ENCODE measurements at regions not wholly inside any gene's neighbourhood (a gene's known extent, or its start where the extent isn't known, plus 50 kb on each side); places are given as distances from the start of the nearest gene placed in this dataset.

DNA sequence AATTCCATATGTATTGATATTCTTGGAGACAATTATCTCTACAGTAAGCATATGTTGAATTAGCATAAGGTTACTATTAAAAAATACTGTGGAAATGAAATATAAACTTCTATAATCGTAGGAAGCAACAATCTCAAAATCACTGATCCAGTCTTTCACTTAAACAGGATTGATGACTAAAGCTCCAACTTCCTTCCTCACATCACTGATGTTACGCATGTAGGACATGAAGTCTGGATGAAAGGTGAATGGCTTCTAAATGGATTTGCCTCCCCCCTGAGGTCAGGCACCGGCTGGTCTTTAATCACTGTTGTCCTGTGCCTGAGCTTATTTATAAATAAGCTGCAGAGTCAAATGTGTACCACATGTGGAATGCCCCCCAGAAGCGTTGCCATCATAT, 157.1 kb upstream of the NFIB start:
- ATAC-seq (no peak), DNase-seq (no peak)
- intact Hi-C loops (cut with micrococcal nuclease), result no loop called here
- ChIA-PET CTCF (no interaction called here), POLR2A (no interaction called here)
- Histone ChIP-seq H3K4me3 (ENCODE audit: low read length) (no peak overlapping the region), H3K4me1 (ENCODE audit: control insufficient read depth in 2 of 2, insufficient read depth in 2 of 2, low read length in 2 of 2) (no peaks in the 10 kb centered on the region), H3K9me3 (ENCODE audit: control insufficient read depth in 2 of 3, low read length in 3 of 3) (no peaks in the 10 kb centered on the region), H3K36me3 (ENCODE audit: control insufficient read depth in 2 of 3, insufficient read depth in 3 of 3, low read length in 3 of 3) (no peaks in the 10 kb centered on the region), H3K27me3 (ENCODE audit: control insufficient read depth in 2 of 2, insufficient read depth in 2 of 2, low read length in 2 of 2) (no peaks in the 10 kb centered on the region), H3K27ac (ENCODE audit: low read depth, low read length) (no peak overlapping the region)
- Mint-ChIP-seq H3K4me1 (no peaks in the 10 kb centered on the region), H3K27me3 (peaks cover 0 to 13% (median 0%) of the 10 kb centered on the region in 5 donors), H3K27ac (no peak overlapping the region), H3K4me3 (no peak overlapping the region), H3K9me3 (peaks cover 0 to 4% (median 0%) of the 10 kb centered on the region in 11 donors), H3K36me3 (no peaks in the 10 kb centered on the region)

DNA sequence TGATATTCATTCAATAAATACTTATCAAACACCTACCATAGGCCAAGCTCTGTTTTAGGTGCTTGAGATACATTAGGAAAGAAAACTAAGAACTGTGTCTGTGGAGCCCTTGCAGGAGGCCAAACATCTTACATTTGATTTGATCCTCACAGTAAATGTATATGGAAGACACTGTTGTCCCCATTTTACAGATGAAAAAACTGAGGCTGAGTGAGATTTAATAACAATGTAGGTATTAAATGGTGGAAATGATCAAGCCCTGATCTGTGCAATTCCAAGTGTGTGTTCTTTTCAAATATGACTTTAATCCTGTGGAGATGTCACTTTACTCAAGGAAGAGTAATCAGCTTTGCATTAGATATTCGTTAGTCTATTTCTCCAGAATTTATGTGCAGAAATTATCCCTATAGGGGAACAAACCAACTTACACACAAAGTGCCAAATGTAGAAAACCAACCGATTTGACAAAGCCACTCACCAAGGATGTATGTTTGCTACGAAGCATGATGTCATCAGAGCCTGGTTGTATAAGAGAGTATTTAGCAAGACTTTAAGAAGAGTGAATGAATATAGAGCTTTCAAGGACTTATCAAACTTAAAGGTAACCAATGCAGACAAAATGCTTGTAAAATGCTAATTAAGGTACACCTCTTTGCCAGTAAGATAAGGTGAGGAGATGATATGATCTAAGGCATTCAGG, 153.9 kb upstream of the NFIB start:
- Histone ChIP-seq H3K27ac (ENCODE audit: low read depth, low read length) (no peak overlapping the region), H3K9me3 (ENCODE audit: control insufficient read depth in 2 of 3, low read length in 3 of 3) (no peaks in the 10 kb centered on the region), H3K4me1 (ENCODE audit: control insufficient read depth in 2 of 2, insufficient read depth in 2 of 2, low read length in 2 of 2) (no peaks in the 10 kb centered on the region), H3K36me3 (ENCODE audit: control insufficient read depth in 2 of 3, insufficient read depth in 3 of 3, low read length in 3 of 3) (no peaks in the 10 kb centered on the region), H3K4me3 (ENCODE audit: low read length) (no peak overlapping the region), H3K27me3 (ENCODE audit: control insufficient read depth in 2 of 2, insufficient read depth in 2 of 2, low read length in 2 of 2) (no peaks in the 10 kb centered on the region)
- H3K27ac Mint-ChIP-seq, result no peak overlapping the region
- no peak for DNase-seq
- no peaks in the 10 kb centered on the region for H3K4me1 Mint-ChIP-seq
- ATAC-seq, result no peak
- H3K4me3 Mint-ChIP-seq, result no peak overlapping the region
- peaks cover 0 to 4% (median 0%) of the 10 kb centered on the region in 11 donors for H3K9me3 Mint-ChIP-seq
- ChIA-PET CTCF (no interaction called here), POLR2A (no interaction called here)
- peaks cover 0 to 16% (median 8%) of the 10 kb centered on the region in 5 donors for H3K27me3 Mint-ChIP-seq
- intact Hi-C loops (cut with micrococcal nuclease), result loop anchor here in 1 of 2 donors (10.0 kb wide), 1 partner anchor 177 kb away; no protein-coding TSS in a partner anchor
- no peaks in the 10 kb centered on the region for H3K36me3 Mint-ChIP-seq

DNA sequence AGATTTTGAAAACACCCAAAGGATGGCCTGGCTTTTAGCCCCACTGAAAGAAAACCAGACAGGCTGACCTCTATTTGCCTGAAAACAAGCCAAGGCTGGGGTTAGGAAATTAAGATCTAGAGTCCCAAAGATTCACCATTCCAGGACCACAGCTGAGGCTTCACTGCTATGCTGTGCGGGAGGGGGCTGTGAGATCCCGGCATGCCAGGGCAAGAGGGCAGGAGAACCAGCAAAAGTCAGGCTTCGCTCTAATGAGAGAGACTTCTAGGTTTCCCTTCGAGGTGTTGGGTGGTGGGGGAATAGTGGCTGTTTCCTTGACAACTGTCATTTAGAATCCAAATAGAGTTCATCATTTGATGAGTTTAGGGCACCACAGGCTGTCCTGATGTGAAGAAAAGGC, 152.9 kb upstream of the NFIB start:
- intact Hi-C loops (cut with micrococcal nuclease), result loop anchor here in 1 of 2 donors (10.0 kb wide), 1 partner anchor 178 kb away; no protein-coding TSS in a partner anchor
- DNase-seq (no peak), ATAC-seq (no peak)

DNA sequence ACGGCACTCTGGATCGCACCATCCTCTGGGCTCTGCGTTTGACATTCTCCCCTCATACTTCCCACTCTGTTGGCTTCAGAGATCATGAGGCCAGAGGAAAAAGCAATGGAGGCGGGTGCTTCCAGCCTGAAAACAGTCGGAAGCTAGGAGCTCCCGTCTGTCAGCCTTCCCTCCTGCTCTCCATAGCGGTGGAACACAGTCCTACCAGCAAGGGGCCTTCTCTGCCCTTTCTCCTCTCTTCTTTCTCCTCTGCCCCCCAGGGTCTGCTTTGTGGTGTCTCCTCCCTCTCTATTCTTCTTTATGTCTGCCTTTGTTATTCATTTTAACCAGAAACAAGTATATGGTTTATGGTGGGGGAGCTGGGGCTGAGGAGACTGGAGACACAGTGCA, 152.5 kb upstream of the NFIB start:
- no peaks in the 10 kb centered on the region for H3K4me1 Mint-ChIP-seq

More for the DNA sequence above, 152.9 kb upstream of the NFIB start:
- H3K9me3 ChIP-seq (ENCODE audit: control insufficient read depth in 2 of 3, low read length in 3 of 3), result no peaks in the 10 kb centered on the region
- Mint-ChIP-seq H3K27me3 (peaks cover 0 to 12% (median 8%) of the 10 kb centered on the region in 5 donors), H3K36me3 (no peaks in the 10 kb centered on the region), H3K27ac (no peak overlapping the region), H3K9me3 (peaks cover 0 to 4% (median 0%) of the 10 kb centered on the region in 11 donors), H3K4me1 (no peaks in the 10 kb centered on the region), H3K4me3 (no peak overlapping the region)
- no peaks in the 10 kb centered on the region for H3K36me3 ChIP-seq (ENCODE audit: control insufficient read depth in 2 of 3, insufficient read depth in 3 of 3, low read length in 3 of 3)
- no peaks in the 10 kb centered on the region for H3K4me1 ChIP-seq (ENCODE audit: control insufficient read depth in 2 of 2, insufficient read depth in 2 of 2, low read length in 2 of 2)
- no peak overlapping the region for H3K27ac ChIP-seq (ENCODE audit: low read depth, low read length)
- H3K27me3 ChIP-seq (ENCODE audit: control insufficient read depth in 2 of 2, insufficient read depth in 2 of 2, low read length in 2 of 2), result no peaks in the 10 kb centered on the region
- H3K4me3 ChIP-seq (ENCODE audit: low read length), result no peak overlapping the region
- ChIA-PET CTCF (no interaction called here), POLR2A (no interaction called here)

DNA sequence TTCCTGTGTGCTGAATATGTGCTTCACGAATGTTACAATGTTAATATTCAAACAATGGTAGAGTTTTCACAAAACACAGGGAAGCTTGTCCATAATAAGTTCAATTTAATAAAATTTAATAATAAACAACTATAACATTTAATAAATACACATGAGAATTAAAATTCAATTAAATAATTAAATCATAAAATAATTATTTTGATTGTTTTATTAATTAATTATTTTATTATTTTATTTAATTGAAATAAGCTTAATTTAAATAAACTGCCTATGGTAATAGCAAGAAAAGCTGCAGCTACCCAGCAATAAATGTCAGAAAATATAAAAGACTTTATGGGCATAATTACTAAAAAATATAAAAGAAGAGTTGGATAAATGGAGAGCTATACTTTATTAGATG, 149.0 kb upstream of the NFIB start:
- Mint-ChIP-seq H3K27me3 (peaks cover 0 to 8% (median 3%) of the 10 kb centered on the region in 5 donors), H3K4me3 (no peak overlapping the region), H3K36me3 (no peaks in the 10 kb centered on the region), H3K9me3 (peaks cover 0 to 5% (median 0%) of the 10 kb centered on the region in 11 donors), H3K4me1 (no peaks in the 10 kb centered on the region), H3K27ac (no peak overlapping the region)
- Histone ChIP-seq H3K9me3 (ENCODE audit: control insufficient read depth in 2 of 3, low read length in 3 of 3) (no peaks in the 10 kb centered on the region), H3K27me3 (ENCODE audit: control insufficient read depth in 2 of 2, insufficient read depth in 2 of 2, low read length in 2 of 2) (no peaks in the 10 kb centered on the region), H3K4me1 (ENCODE audit: control insufficient read depth in 2 of 2, insufficient read depth in 2 of 2, low read length in 2 of 2) (no peaks in the 10 kb centered on the region), H3K36me3 (ENCODE audit: control insufficient read depth in 2 of 3, insufficient read depth in 3 of 3, low read length in 3 of 3) (no peaks in the 10 kb centered on the region), H3K4me3 (ENCODE audit: low read length) (no peak overlapping the region), H3K27ac (ENCODE audit: low read depth, low read length) (no peak overlapping the region)
- no peak for DNase-seq
- intact Hi-C loops (cut with micrococcal nuclease), result loop anchor here in 1 of 2 donors (10.0 kb wide), 1 partner anchor 182 kb away; no protein-coding TSS in a partner anchor
- POLR2A ChIA-PET, result no interaction called here
- CTCF ChIA-PET, result no interaction called here
- no peak for ATAC-seq

More for the DNA sequence above, 152.5 kb upstream of the NFIB start:
- no peak overlapping the region for H3K4me3 ChIP-seq (ENCODE audit: low read length)
- Mint-ChIP-seq H3K27ac (no peak overlapping the region), H3K36me3 (no peaks in the 10 kb centered on the region), H3K27me3 (peaks cover 0 to 8% (median 8%) of the 10 kb centered on the region in 5 donors), H3K4me3 (no peak overlapping the region), H3K9me3 (peaks cover 0 to 6% (median 0%) of the 10 kb centered on the region in 11 donors)
- ATAC-seq (no peak), DNase-seq (no peak)
- intact Hi-C loops (cut with micrococcal nuclease), result loop anchor here in 1 of 2 donors (10.0 kb wide), 1 partner anchor 178 kb away; no protein-coding TSS in a partner anchor
- H3K27me3 ChIP-seq (ENCODE audit: control insufficient read depth in 2 of 2, insufficient read depth in 2 of 2, low read length in 2 of 2), result no peaks in the 10 kb centered on the region
- ChIA-PET CTCF (no interaction called here), POLR2A (no interaction called here)
- no peaks in the 10 kb centered on the region for H3K36me3 ChIP-seq (ENCODE audit: control insufficient read depth in 2 of 3, insufficient read depth in 3 of 3, low read length in 3 of 3)
- H3K4me1 ChIP-seq (ENCODE audit: control insufficient read depth in 2 of 2, insufficient read depth in 2 of 2, low read length in 2 of 2), result no peaks in the 10 kb centered on the region
- no peak overlapping the region for H3K27ac ChIP-seq (ENCODE audit: low read depth, low read length)
- H3K9me3 ChIP-seq (ENCODE audit: control insufficient read depth in 2 of 3, low read length in 3 of 3), result no peaks in the 10 kb centered on the region

DNA sequence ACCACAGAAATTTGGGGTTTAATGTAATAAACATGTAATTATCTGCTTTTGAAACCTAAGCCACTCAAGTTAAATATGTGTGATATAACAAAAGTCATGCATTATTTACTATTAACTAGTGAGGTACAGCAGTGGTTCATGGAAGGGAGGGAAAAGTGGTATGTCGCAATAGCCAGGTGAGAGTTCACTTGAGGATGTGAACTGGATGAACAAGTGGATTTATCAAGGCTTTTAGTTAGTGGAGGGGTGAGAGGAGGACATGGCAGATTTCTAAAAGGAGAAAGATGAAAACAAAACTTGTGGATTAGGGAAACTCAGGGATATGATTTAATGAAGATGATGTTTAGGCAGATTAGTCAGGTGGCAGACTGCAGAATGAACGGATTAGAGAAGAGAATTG, 141.3 kb upstream of the NFIB start:
- CTCF ChIA-PET, result no interaction called here
- Histone ChIP-seq H3K27me3 (ENCODE audit: control insufficient read depth in 2 of 2, insufficient read depth in 2 of 2, low read length in 2 of 2) (no peaks in the 10 kb centered on the region), H3K36me3 (ENCODE audit: control insufficient read depth in 2 of 3, insufficient read depth in 3 of 3, low read length in 3 of 3) (no peaks in the 10 kb centered on the region), H3K4me3 (ENCODE audit: low read length) (no peak overlapping the region), H3K9me3 (ENCODE audit: control insufficient read depth in 2 of 3, low read length in 3 of 3) (no peaks in the 10 kb centered on the region), H3K27ac (ENCODE audit: low read depth, low read length) (no peak overlapping the region), H3K4me1 (ENCODE audit: control insufficient read depth in 2 of 2, insufficient read depth in 2 of 2, low read length in 2 of 2) (no peaks in the 10 kb centered on the region)
- no peak overlapping the region for H3K27ac Mint-ChIP-seq
- POLR2A ChIA-PET, result no interaction called here
- H3K4me1 Mint-ChIP-seq, result no peaks in the 10 kb centered on the region
- H3K27me3 Mint-ChIP-seq, result peaks cover 0 to 10% (median 4%) of the 10 kb centered on the region in 5 donors
- H3K9me3 Mint-ChIP-seq, result peaks cover 0 to 3% (median 1%) of the 10 kb centered on the region in 11 donors
- no peak overlapping the region for H3K4me3 Mint-ChIP-seq
- intact Hi-C loops (cut with micrococcal nuclease), result no loop called here
- H3K36me3 Mint-ChIP-seq, result peaks cover 0 to 4% (median 0%) of the 10 kb centered on the region in 5 donors
- ATAC-seq, result no peak
- DNase-seq, result no peak

DNA sequence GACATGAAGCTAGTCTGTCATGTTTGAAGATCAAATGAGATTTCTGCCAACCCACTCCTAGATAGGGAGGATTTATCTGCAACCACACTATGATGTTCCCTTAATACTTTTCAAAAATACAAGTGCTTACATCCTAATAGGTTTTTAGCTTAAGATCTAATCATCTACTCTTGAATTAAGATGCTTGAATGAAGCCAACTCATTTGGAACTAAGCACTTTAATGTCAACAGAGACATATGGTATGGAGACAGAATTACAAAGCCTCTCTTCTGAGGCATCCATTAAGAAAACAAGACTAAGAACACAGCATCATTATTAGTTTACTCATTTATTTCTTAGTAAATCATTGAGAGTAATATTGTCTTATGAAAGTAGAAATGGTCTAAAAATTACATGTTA, 139.3 kb upstream of the NFIB start:
- DNase-seq (no peak), ATAC-seq (no peak)
- H3K36me3 Mint-ChIP-seq, result peaks cover 0 to 4% (median 0%) of the 10 kb centered on the region in 5 donors
- no peak overlapping the region for H3K27ac ChIP-seq (ENCODE audit: low read depth, low read length)
- H3K36me3 ChIP-seq (ENCODE audit: control insufficient read depth in 2 of 3, insufficient read depth in 3 of 3, low read length in 3 of 3), result no peaks in the 10 kb centered on the region
- H3K27me3 Mint-ChIP-seq, result peaks cover 0 to 16% (median 7%) of the 10 kb centered on the region in 5 donors
- no peaks in the 10 kb centered on the region for H3K4me1 Mint-ChIP-seq
- no peak overlapping the region for H3K27ac Mint-ChIP-seq
- H3K4me1 ChIP-seq (ENCODE audit: control insufficient read depth in 2 of 2, insufficient read depth in 2 of 2, low read length in 2 of 2), result no peaks in the 10 kb centered on the region
- H3K9me3 ChIP-seq (ENCODE audit: control insufficient read depth in 2 of 3, low read length in 3 of 3), result no peaks in the 10 kb centered on the region
- intact Hi-C loops (cut with micrococcal nuclease), result no loop called here
- H3K4me3 ChIP-seq (ENCODE audit: low read length), result no peak overlapping the region
- ChIA-PET POLR2A (no interaction called here), CTCF (no interaction called here)
- H3K4me3 Mint-ChIP-seq, result no peak overlapping the region
- H3K9me3 Mint-ChIP-seq, result peaks cover 0 to 5% (median 1%) of the 10 kb centered on the region in 11 donors
- no peaks in the 10 kb centered on the region for H3K27me3 ChIP-seq (ENCODE audit: control insufficient read depth in 2 of 2, insufficient read depth in 2 of 2, low read length in 2 of 2)
